Fibroblast of lung (primary cell): ENCODE measurements at regions not wholly inside any gene's neighbourhood (a gene's known extent, or its start where the extent isn't known, plus 50 kb on each side); places are given as distances from the start of the nearest gene placed in this dataset.

Experiments
- EZH2 ChIP-seq: IDR thresholded peaks from 2 replicates; pipeline ENCODE4 v1.5.1; 2012; ENCODE audit warnings: low read length, control low read depth, mild to moderate bottlenecking; ENCODE audit errors: missing control alignments
- TF ChIP-seq, protein P1 (sequence below), 2 donors: IDR thresholded peaks in 1 of 2; conservative IDR thresholded peaks in 1 of 2; 1 replicate in 1 of 2; 2 replicates in 1 of 2; pipeline ENCODE4 v1.5.1; 2011 to 2012; ENCODE audit warnings: low read length in 2 of 2, control low read depth in 1 of 2, inconsistent platforms in 1 of 2, low read depth in 1 of 2, mild to moderate bottlenecking in 1 of 2

DNA sequence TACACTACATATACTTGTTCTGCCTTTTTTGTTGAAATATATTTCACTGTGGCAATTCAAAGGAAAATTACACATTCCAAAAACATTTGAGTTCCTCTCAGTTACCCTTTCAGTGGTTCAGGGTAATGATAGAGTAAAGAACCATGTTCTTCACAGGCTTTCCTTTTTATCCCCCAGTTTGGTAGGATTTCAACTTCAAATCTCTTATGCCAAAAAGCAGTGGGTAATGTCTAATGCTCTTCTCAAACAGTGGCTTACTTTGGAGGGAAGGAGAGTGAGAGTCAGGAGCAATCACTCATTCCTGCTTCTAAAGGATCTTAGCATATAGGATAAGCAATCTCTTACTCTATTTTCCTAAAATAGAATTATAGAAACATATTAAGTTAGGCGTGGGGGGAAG is 290.6 kb downstream of the ZEB2 start:
- TF ChIP-seq, protein P1, sequence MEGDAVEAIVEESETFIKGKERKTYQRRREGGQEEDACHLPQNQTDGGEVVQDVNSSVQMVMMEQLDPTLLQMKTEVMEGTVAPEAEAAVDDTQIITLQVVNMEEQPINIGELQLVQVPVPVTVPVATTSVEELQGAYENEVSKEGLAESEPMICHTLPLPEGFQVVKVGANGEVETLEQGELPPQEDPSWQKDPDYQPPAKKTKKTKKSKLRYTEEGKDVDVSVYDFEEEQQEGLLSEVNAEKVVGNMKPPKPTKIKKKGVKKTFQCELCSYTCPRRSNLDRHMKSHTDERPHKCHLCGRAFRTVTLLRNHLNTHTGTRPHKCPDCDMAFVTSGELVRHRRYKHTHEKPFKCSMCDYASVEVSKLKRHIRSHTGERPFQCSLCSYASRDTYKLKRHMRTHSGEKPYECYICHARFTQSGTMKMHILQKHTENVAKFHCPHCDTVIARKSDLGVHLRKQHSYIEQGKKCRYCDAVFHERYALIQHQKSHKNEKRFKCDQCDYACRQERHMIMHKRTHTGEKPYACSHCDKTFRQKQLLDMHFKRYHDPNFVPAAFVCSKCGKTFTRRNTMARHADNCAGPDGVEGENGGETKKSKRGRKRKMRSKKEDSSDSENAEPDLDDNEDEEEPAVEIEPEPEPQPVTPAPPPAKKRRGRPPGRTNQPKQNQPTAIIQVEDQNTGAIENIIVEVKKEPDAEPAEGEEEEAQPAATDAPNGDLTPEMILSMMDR (conservative IDR thresholded peaks at IDR 0.05 in 1 of 2, IDR thresholded peaks at IDR 0.05 in 1 of 2; ENCODE audit: low read depth in 1 of 2, low read length in 2 of 2): no peak
- no peak for TF ChIP-seq EZH2
